DOHH2 (cell line): ENCODE measurements at regions not wholly inside any gene's neighbourhood (a gene's known extent, or its start where the extent isn't known, plus 50 kb on each side); places are given as distances from the start of the nearest gene placed in this dataset.

ENCODE experiments used
- EZH2phosphoT487 ChIP-seq: fragments of 200-600 bp; sonication (generic); IDR thresholded peaks from 2 replicates; pipeline ENCODE4 v1.6.1; 2017; ENCODE audit warnings: borderline replicate concordance, mild to moderate bottlenecking, antibody characterized with exemption, low read length, moderate library complexity, mixed read lengths
- TF ChIP-seq, protein P1 (sequence below): fragments of 200-600 bp; sonication (generic); IDR thresholded peaks from one replicate; pipeline ENCODE4 v1.5.1; 2014; ENCODE audit warnings: antibody characterized with exemption, mild to moderate bottlenecking, low read depth, low read length; ENCODE audit not compliant: poor library complexity, severe bottlenecking

- TF ChIP-seq, protein P1, sequence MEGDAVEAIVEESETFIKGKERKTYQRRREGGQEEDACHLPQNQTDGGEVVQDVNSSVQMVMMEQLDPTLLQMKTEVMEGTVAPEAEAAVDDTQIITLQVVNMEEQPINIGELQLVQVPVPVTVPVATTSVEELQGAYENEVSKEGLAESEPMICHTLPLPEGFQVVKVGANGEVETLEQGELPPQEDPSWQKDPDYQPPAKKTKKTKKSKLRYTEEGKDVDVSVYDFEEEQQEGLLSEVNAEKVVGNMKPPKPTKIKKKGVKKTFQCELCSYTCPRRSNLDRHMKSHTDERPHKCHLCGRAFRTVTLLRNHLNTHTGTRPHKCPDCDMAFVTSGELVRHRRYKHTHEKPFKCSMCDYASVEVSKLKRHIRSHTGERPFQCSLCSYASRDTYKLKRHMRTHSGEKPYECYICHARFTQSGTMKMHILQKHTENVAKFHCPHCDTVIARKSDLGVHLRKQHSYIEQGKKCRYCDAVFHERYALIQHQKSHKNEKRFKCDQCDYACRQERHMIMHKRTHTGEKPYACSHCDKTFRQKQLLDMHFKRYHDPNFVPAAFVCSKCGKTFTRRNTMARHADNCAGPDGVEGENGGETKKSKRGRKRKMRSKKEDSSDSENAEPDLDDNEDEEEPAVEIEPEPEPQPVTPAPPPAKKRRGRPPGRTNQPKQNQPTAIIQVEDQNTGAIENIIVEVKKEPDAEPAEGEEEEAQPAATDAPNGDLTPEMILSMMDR: no peak
- no peak for TF ChIP-seq EZH2phosphoT487
Observed at GRCh38 chr4:59823311-59823710, 1376.8 kb upstream of the ADGRL3 start.
